ENCODE measurements at regions not wholly inside any gene's neighbourhood (a gene's known extent, or its start where the extent isn't known, plus 50 kb on each side); places are given as distances from the start of the nearest gene placed in this dataset.
"Not testable (repeated sequence)": the region's sequence is repeated elsewhere in the genome, so short reads cannot be mapped to it uniquely, and the experiment has no call there.

- no peak for TF ChIP-seq MYC (IDR thresholded peaks at IDR 0.05; ENCODE audit: low read depth, low read length)
- TF ChIP-seq CTCF (IDR thresholded peaks at IDR 0.05; ENCODE audit: low read depth, low read length) = no peak
- TF ChIP-seq MAX (IDR thresholded peaks at IDR 0.05; ENCODE audit: low read depth, low read length) = no peak
- no peak for TF ChIP-seq POLR2A (IDR thresholded peaks at IDR 0.05; ENCODE audit: extremely low read depth, insufficient read length)
- no peak overlapping the region for H3K4me3 ChIP-seq (ENCODE audit: low read depth, low read length)
- DNase-seq (ENCODE audit: low read depth) = no peak
Measured at GRCh38 chr13:103607995-103608394, 541.8 kb upstream of the SLC10A2 start.

GRCh38 chr13:103605546-103606326, 539.5 kb upstream of the SLC10A2 start:
- TF ChIP-seq MAX (IDR thresholded peaks at IDR 0.05; ENCODE audit: low read depth, low read length) = no peak
- no peak for TF ChIP-seq MYC (IDR thresholded peaks at IDR 0.05; ENCODE audit: low read depth, low read length)
- no peak for TF ChIP-seq CTCF (IDR thresholded peaks at IDR 0.05; ENCODE audit: low read depth, low read length)
- TF ChIP-seq POLR2A (IDR thresholded peaks at IDR 0.05; ENCODE audit: extremely low read depth, insufficient read length) = no peak
- no peak for DNase-seq (ENCODE audit: low read depth)

GRCh38 chr13:103599870-103600269, 533.7 kb upstream of the SLC10A2 start:
- not testable (repeated sequence) for H3K4me3 ChIP-seq (ENCODE audit: low read depth, low read length); DNase-seq (ENCODE audit: low read depth)

More at GRCh38 chr13:103605546-103606326, 539.5 kb upstream of the SLC10A2 start:
- no peak overlapping the region for H3K4me3 ChIP-seq (ENCODE audit: low read depth, low read length)

- no peak for TF ChIP-seq MYC (IDR thresholded peaks at IDR 0.05; ENCODE audit: low read depth, low read length)
- no peak for TF ChIP-seq CTCF (IDR thresholded peaks at IDR 0.05; ENCODE audit: low read depth, low read length)
- DNase-seq (ENCODE audit: low read depth) = no peak
- no peak overlapping the region for H3K4me3 ChIP-seq (ENCODE audit: low read depth, low read length)
Measured at GRCh38 chr13:103598671-103599070, 532.5 kb upstream of the SLC10A2 start.

GRCh38 chr13:103573446-103573845, 507.2 kb upstream of the SLC10A2 start:
- no peak for TF ChIP-seq MYC (IDR thresholded peaks at IDR 0.05; ENCODE audit: low read depth, low read length)
- no peak for TF ChIP-seq MAX (IDR thresholded peaks at IDR 0.05; ENCODE audit: low read depth, low read length)
- no peak for TF ChIP-seq POLR2A (IDR thresholded peaks at IDR 0.05; ENCODE audit: extremely low read depth, insufficient read length)
- TF ChIP-seq CTCF (IDR thresholded peaks at IDR 0.05; ENCODE audit: low read depth, low read length) = no peak
- no peak overlapping the region for H3K4me3 ChIP-seq (ENCODE audit: low read depth, low read length)
- DNase-seq (ENCODE audit: low read depth) = no peak

- no peak for DNase-seq (ENCODE audit: low read depth)
- no peak overlapping the region for H3K4me3 ChIP-seq (ENCODE audit: low read depth, low read length)
- TF ChIP-seq MYC (IDR thresholded peaks at IDR 0.05; ENCODE audit: low read depth, low read length) (no peak), POLR2A (IDR thresholded peaks at IDR 0.05; ENCODE audit: extremely low read depth, insufficient read length) (no peak), CTCF (IDR thresholded peaks at IDR 0.05; ENCODE audit: low read depth, low read length) (no peak), MAX (IDR thresholded peaks at IDR 0.05; ENCODE audit: low read depth, low read length) (no peak)
Measured at GRCh38 chr13:103568314-103568713, 502.1 kb upstream of the SLC10A2 start.

All from NB4 (cell line).